K562 (cell line): ENCODE measurements at regions not wholly inside any gene's neighbourhood (a gene's known extent, or its start where the extent isn't known, plus 50 kb on each side); places are given as distances from the start of the nearest gene placed in this dataset.

Experiments used
- ATAC-seq: fragments of 200-7000 bp; cut with Tn5 transposase; 3 replicates; pipeline ENCODE4 v1.9.1; 2020; ENCODE audit warnings: moderate library complexity
- BruUV-seq: library from RNA; stranded (reverse); fragments of 400-500 nt; replicated peaks from 2 replicates; lab custom pipeline; 2021; lab: Mats Ljungman, UMichigan
- CTCF ChIA-PET: fragments of 300-600 bp; formaldehyde crosslinking; extraction: SDS; loops from one replicate; lab custom pipeline; 2021; ENCODE audit warnings: low intra/inter-chr PET ratio; lab: Yijun Ruan, JAX
- POLR2A ChIA-PET: fragments of 300-600, 350-650 bp; sonication (Branson Sonifier 250); formaldehyde crosslinking; extraction: SDS; loops from one replicate; lab custom pipeline; 2021; ENCODE audit warnings: antibody characterized with exemption, inconsistent platforms; lab: Yijun Ruan, JAX
- DNase-seq, 4 experiments: peaks; one replicate each; pipeline versions ENCODE4 v3.0.0 to v3.0.0-alpha.2; 2011 to 2018; ENCODE audit warnings: low spot score in 3 of 4, mixed read lengths in 3 of 4; ENCODE audit errors: extremely low read depth in 1 of 4
- FAIRE-seq: peaks from 2 replicates; lab custom pipeline; 2011; peaks lifted over from hg19 to GRCh38; lab: Jason Lieb, UNC
- H2AFZ ChIP-seq: 2 replicates; pipeline ENCODE4 v1.6.0; 2011; ENCODE audit warnings: low read depth, low read length, control low read depth, inconsistent platforms
- H3K27ac ChIP-seq: fragments of 200-600 bp; 3 replicates; pipeline ENCODE4 v1.8.0; 2011; ENCODE audit warnings: low read depth, mild to moderate bottlenecking, control low read depth, inconsistent platforms, low read length, moderate library complexity, mixed read lengths; ENCODE audit errors: extremely low read depth
- H3K27me3 ChIP-seq, 2 experiments: fragments of 300-600 bp in 1 of 2; 2 replicates in 1 of 2; 3 replicates in 1 of 2; pipeline versions ENCODE4 v1.6.0 to v1.8.0; 2011; ENCODE audit warnings: inconsistent platforms in 2 of 2, low read length in 2 of 2, mild to moderate bottlenecking in 1 of 2, mixed read lengths in 1 of 2, moderate library complexity in 1 of 2; ENCODE audit not compliant: control insufficient read depth in 2 of 2, insufficient read depth in 2 of 2
- H3K36me3 ChIP-seq: fragments of 300-600 bp; 3 replicates; pipeline ENCODE4 v1.8.0; 2011; ENCODE audit warnings: mild to moderate bottlenecking, low read length, inconsistent platforms; ENCODE audit not compliant: control insufficient read depth, insufficient read depth
- H3K4me1 ChIP-seq, 2 experiments: fragments of 200-600 bp in 1 of 2; replicated peaks in 1 of 2; 2 replicates in 1 of 2; 3 replicates in 1 of 2; pipeline versions ENCODE4 v1.5.1 to v1.8.0; 2011; ENCODE audit warnings: inconsistent platforms in 2 of 2, low read length in 2 of 2, mild to moderate bottlenecking in 1 of 2, mixed read lengths in 1 of 2, moderate library complexity in 1 of 2; ENCODE audit not compliant: control insufficient read depth in 2 of 2, insufficient read depth in 2 of 2
- H3K4me2 ChIP-seq: 2 replicates; pipeline ENCODE4 v1.6.1; 2011; ENCODE audit warnings: low read length, control low read depth, inconsistent platforms, mixed read lengths; ENCODE audit not compliant: insufficient read depth
- H3K4me3 ChIP-seq: fragments of 200-600 bp; sonication (generic), shearing (Covaris generic); 2 replicates; pipeline ENCODE4 v1.5.1; 2016; ENCODE audit warnings: control low read depth, inconsistent platforms
- H3K79me2 ChIP-seq: fragments of 200-600 bp; 3 replicates; pipeline ENCODE4 v1.8.0; 2011; ENCODE audit warnings: low read length, inconsistent platforms; ENCODE audit not compliant: control insufficient read depth, insufficient read depth
- H3K9ac ChIP-seq, 2 experiments: 2 replicates each; pipeline versions ENCODE4 v1.6.0 to v1.6.1; 2011; ENCODE audit warnings: low read depth in 2 of 2, low read length in 2 of 2, control low read depth in 1 of 2, inconsistent platforms in 1 of 2, mild to moderate bottlenecking in 1 of 2, mixed read lengths in 1 of 2; ENCODE audit not compliant: insufficient read depth in 1 of 2
- H3K9me1 ChIP-seq: one replicate; pipeline ENCODE4 v1.6.0; 2011; ENCODE audit warnings: inconsistent platforms, mild to moderate bottlenecking, low read length, moderate library complexity; ENCODE audit not compliant: control insufficient read depth, insufficient read depth
- H3K9me3 ChIP-seq: replicated peaks from 2 replicates; pipeline ENCODE4 v1.5.1; 2011; ENCODE audit warnings: low read depth, low read length, inconsistent platforms; ENCODE audit not compliant: control insufficient read depth, insufficient read depth
- H4K20me1 ChIP-seq: replicated peaks from 2 replicates; pipeline ENCODE4 v1.6.1; 2011; ENCODE audit warnings: low read length, inconsistent platforms, mixed read lengths; ENCODE audit not compliant: control insufficient read depth, insufficient read depth
- CHD4 ChIP-seq: fragments of 200-600 bp; sonication (generic); IDR thresholded peaks from 3 replicates; pipeline ENCODE4 v1.6.1; 2012; ENCODE audit warnings: low read depth, mild to moderate bottlenecking, mixed read lengths, low read length, inconsistent platforms; ENCODE audit not compliant: insufficient read depth, insufficient replicate concordance, poor library complexity, severe bottlenecking
- ETS2 ChIP-seq: IDR thresholded peaks from 2 replicates; pipeline ENCODE4 v1.6.1; 2016; ENCODE audit warnings: borderline replicate concordance, missing genetic modification characterization, mild to moderate bottlenecking, moderate library complexity, missing compliant biosample characterization; ENCODE audit not compliant: poor library complexity, severe bottlenecking
- NFXL1 ChIP-seq: fragments of 450-650 bp; formaldehyde crosslinking; IDR thresholded peaks from 2 replicates; pipeline ENCODE4 v1.4.0; 2021; ENCODE audit warnings: mild to moderate bottlenecking
- ZFX ChIP-seq: sonication (generic); formaldehyde crosslinking; IDR thresholded peaks from 2 replicates; pipeline ENCODE4 v1.8.0; 2022; ENCODE audit warnings: mild to moderate bottlenecking, missing genetic modification reagents, moderate library complexity
- ZKSCAN1 ChIP-seq: fragments of 150-350 bp; IDR thresholded peaks from 2 replicates; pipeline ENCODE4 v1.6.1; 2016; ENCODE audit warnings: low read depth, low read length
- ZNF511 ChIP-seq: sonication (generic); formaldehyde crosslinking; IDR thresholded peaks from 2 replicates; pipeline ENCODE4 v1.8.0; 2022; ENCODE audit warnings: mild to moderate bottlenecking, missing genetic modification reagents
- WGBS: fragments of 100-300 bp; shearing (Covaris generic); methylation state at CpG from one replicate; pipeline ENCODE4 v1.1.6; 2016; ENCODE audit warnings: low coverage, mixed read lengths; ENCODE audit not compliant: insufficient coverage; ENCODE audit errors: missing lambda C conversion rate; 5-methylcytosine and 5-hydroxymethylcytosine counted together
- in situ Hi-C: fragments of 300-500 bp; cut with MboI; formaldehyde crosslinking; loops from 4 replicates; pipeline ENCODE4 v1.15.0; 2018; ENCODE audit warnings: inconsistent platforms, mixed read lengths
- intact Hi-C: fragments of 100-400 bp; cut with micrococcal nuclease; formaldehyde crosslinking; loops from 2 replicates; pipeline ENCODE4 v1.14.2; 2022

- ChIA-PET CTCF (no interaction called here), POLR2A (no interaction called here)
- no peak overlapping the region for H3K4me3 ChIP-seq
- BruUV-seq, result no TSS peak
- DNase-seq (no peak), ATAC-seq (no peak), FAIRE-seq (no peak)
- TF ChIP-seq NFXL1 (CRISPR knock-in tag) (no peak), ZNF511 (CRISPR knock-in tag) (no peak), ETS2 (tag) (no peak), ZFX (CRISPR knock-in tag) (no peak)
- no peaks in the 10 kb centered on the region for H3K36me3 ChIP-seq
- H3K4me1 ChIP-seq, result no peaks in the 10 kb centered on the region
- 0% methylated on average over 1 of the region's 1 CpG for WGBS
- H4K20me1 ChIP-seq, result no peaks in the 10 kb centered on the region
- intact Hi-C loops, result no loop called here
- in situ Hi-C loops, result no loop called here
- H2AFZ ChIP-seq, result no peak overlapping the region
- H3K79me2 ChIP-seq, result no peaks in the 10 kb centered on the region
- H3K9ac ChIP-seq, result no peak overlapping the region
- H3K27me3 ChIP-seq, result no peaks in the 10 kb centered on the region
- no peak overlapping the region for H3K4me2 ChIP-seq
- no peak overlapping the region for H3K27ac ChIP-seq
- no peaks in the 10 kb centered on the region for H3K9me3 ChIP-seq
- no peaks in the 10 kb centered on the region for H3K9me1 ChIP-seq
These were observed 378.8 kb upstream of the ISX start for GRCh38 chr22:34687116-34687515.

- Histone ChIP-seq H3K9me3 (no peaks in the 10 kb centered on the region), H3K4me3 (no peak overlapping the region), H3K9ac (no peak overlapping the region), H3K4me2 (no peak overlapping the region), H4K20me1 (no peaks in the 10 kb centered on the region), H3K79me2 (no peaks in the 10 kb centered on the region), H3K9me1 (no peaks in the 10 kb centered on the region), H3K4me1 (no peaks in the 10 kb centered on the region), H3K27me3 (no peaks in the 10 kb centered on the region), H2AFZ (no peak overlapping the region), H3K27ac (no peak overlapping the region), H3K36me3 (no peaks in the 10 kb centered on the region)
- no peak for ATAC-seq
- intact Hi-C loops, result no loop called here
- ChIA-PET CTCF (no interaction called here), POLR2A (no interaction called here)
- FAIRE-seq, result no peak
- no peak for DNase-seq
- TF ChIP-seq ZKSCAN1 (no peak), CHD4 (no peak)
- WGBS, result 0% methylated on average over 1 of the region's 1 CpG
- BruUV-seq, result no TSS peak
- in situ Hi-C loops, result no loop called here
These were observed 377.1 kb upstream of the ISX start for GRCh38 chr22:34688825-34689224.
